Transverse colon (tissue), 4 donors: ENCODE measurements at regions not wholly inside any gene's neighbourhood (a gene's known extent, or its start where the extent isn't known, plus 50 kb on each side); places are given as distances from the start of the nearest gene placed in this dataset.

Experiments used
- DNase-seq: peaks from one replicate; pipeline ENCODE4 v3.0.0-alpha.2; 2019
- H3K27ac ChIP-seq, 4 donors: fragments of 200-600 bp; sonication (generic); 2 replicates each; pipeline ENCODE4 v1.5.1; 2016 to 2018; ENCODE audit warnings: inconsistent platforms in 4 of 4
- H3K27me3 ChIP-seq: fragments of 200-600 bp; sonication (generic); 2 replicates; pipeline ENCODE4 v1.5.1; 2017; ENCODE audit warnings: inconsistent platforms
- H3K36me3 ChIP-seq, 4 donors: fragments of 200-600 bp; sonication (generic); 2 replicates each; pipeline ENCODE4 v1.5.1; 2017 to 2019; ENCODE audit warnings: inconsistent platforms in 4 of 4
- H3K4me1 ChIP-seq, 4 donors: fragments of 200-600 bp; sonication (generic); 2 replicates each; pipeline ENCODE4 v1.5.1; 2017 to 2020; ENCODE audit warnings: inconsistent platforms in 4 of 4
- H3K4me3 ChIP-seq, 4 donors: fragments of 200-600 bp; sonication (generic); 1 replicate in 1 of 4; 2 replicates in 3 of 4; pipeline versions ENCODE4 v1.5.1 to v1.6.1; 2017 to 2019; ENCODE audit warnings: inconsistent platforms in 4 of 4
- H3K9me3 ChIP-seq, 2 donors: fragments of 200-600 bp; sonication (generic); 2 replicates each; pipeline ENCODE4 v1.5.1; 2017 to 2019; ENCODE audit warnings: inconsistent platforms in 2 of 2
- CTCF ChIP-seq, 5 experiments: fragments of 200-600 bp in 3 of 5; fragments of 450-650 bp in 2 of 5; sonication (generic) in 3 of 5; IDR thresholded peaks; 1 replicate in 2 of 5; 2 replicates in 3 of 5; pipeline ENCODE4 v1.5.1; 2016 to 2017; ENCODE audit warnings: antibody characterized with exemption in 5 of 5, inconsistent platforms in 3 of 5, mild to moderate bottlenecking in 2 of 5, moderate library complexity in 1 of 5
- EP300 ChIP-seq: sonication (generic); formaldehyde crosslinking; IDR thresholded peaks from one replicate; pipeline ENCODE4 v1.6.1; 2017; ENCODE audit warnings: antibody characterized with exemption, low read depth
- POLR2A ChIP-seq: fragments of 450-650 bp; IDR thresholded peaks from one replicate; pipeline ENCODE4 v1.6.1; 2016; ENCODE audit warnings: antibody characterized with exemption, mild to moderate bottlenecking, moderate library complexity
- POLR2AphosphoS5 ChIP-seq, 3 donors: sonication (generic); formaldehyde crosslinking; IDR thresholded peaks; one replicate each; pipeline ENCODE4 v1.6.1; 2016; ENCODE audit warnings: antibody characterized with exemption in 3 of 3
- WGBS, 2 donors: methylation state at CpG; one replicate each; pipeline ENCODE4 v1.1.5; 2018; ENCODE audit warnings: low coverage in 1 of 2; 5-methylcytosine and 5-hydroxymethylcytosine counted together
- in situ Hi-C, 4 donors: fragments of 200-750 bp; cut with MboI; loops; one replicate each; pipeline versions ENCODE4 v1.15.0 to v1.15.1; 2017; ENCODE audit warnings: low sequenced_read_pairs in 3 of 4, low pct_ligation_motif_present in 1 of 4, low pct_unique_long_range_greater_than_20kb in 1 of 4
- intact Hi-C: fragments of 100-400 bp; cut with DNase I; formaldehyde crosslinking; loops from one replicate; pipeline ENCODE4 v1.15.1; 2023; ENCODE audit warnings: low total_unique reads

DNA sequence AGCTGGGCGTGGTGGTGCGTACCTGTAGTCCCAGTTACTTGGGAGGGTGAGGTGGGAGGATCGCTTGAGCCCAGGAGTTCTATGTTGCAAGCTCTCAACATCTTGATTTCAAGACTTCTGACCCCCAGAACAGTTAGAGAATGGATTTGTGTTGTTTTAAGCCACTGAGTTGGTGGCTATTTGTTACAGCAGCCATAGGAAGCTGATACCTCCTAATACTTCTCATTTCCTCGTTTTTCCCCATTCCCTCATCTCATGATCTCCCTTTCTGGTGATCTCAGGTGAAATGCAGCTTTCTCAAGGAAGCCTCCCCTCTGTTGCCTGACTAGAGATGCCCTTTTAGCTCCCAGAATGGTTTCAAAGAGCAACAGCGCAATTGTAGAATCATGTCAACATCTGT is 378.8 kb downstream of the TYW1 start:
- Histone ChIP-seq H3K27me3 (peaks cover 12% of the 10 kb centered on the region), H3K4me1 (no peaks in the 10 kb centered on the region), H3K27ac (no peak overlapping the region), H3K36me3 (no peaks in the 10 kb centered on the region), H3K4me3 (no peak overlapping the region), H3K9me3 (no peaks in the 10 kb centered on the region)
- in situ Hi-C loops: no loop called here
- WGBS, 2 donors: 84 to 88% methylated on average over 5 of the region's 5 CpGs
- DNase-seq: no peak
- TF ChIP-seq EP300 (no peak), CTCF (IDR thresholded peaks at IDR 0.05) (no peak)
- intact Hi-C loops: no loop called here

- in situ Hi-C loops (no loop called here), intact Hi-C loops (no loop called here)
- no peak overlapping the region for H3K27ac ChIP-seq
- TF ChIP-seq CTCF (IDR thresholded peaks at IDR 0.05): peak; percentile 67 to 83 (median 80)
- TF ChIP-seq POLR2A: no peak
- no peak overlapping the region for H3K4me3 ChIP-seq
- peak; percentile 45 for DNase-seq
- WGBS, 2 donors: 61% methylated on average over 16 of the region's 16 CpGs; no CpG with 5 or more reads in 1 of the 2 donors
- H3K36me3 ChIP-seq: no peaks in the 10 kb centered on the region
- no peaks in the 10 kb centered on the region for H3K9me3 ChIP-seq
- H3K27me3 ChIP-seq: no peaks in the 10 kb centered on the region
- no peaks in the 10 kb centered on the region for H3K4me1 ChIP-seq
Measured at GRCh38 chr7:67377939-67378862, 381.6 kb downstream of the TYW1 start.

DNA sequence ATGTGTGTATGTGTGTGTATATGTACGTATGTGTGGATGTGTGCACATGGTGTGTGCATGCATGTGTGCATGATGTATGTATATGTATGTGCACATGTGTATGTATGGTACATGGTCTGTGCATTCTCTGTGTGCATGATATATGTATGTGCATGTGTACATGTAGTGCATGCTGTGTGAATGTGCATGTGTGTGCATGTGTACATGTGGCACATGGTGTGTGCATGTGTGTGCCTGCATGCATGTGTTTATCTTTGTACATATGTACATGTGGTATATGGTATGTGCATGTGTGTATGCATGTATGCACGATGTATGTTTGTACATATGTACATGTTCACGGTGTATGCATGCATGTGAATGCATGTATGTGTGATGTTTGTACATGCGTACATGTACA is 383.7 kb downstream of the TYW1 start:
- Histone ChIP-seq H3K4me3 (no peak overlapping the region), H3K27me3 (no peaks in the 10 kb centered on the region), H3K9me3 (no peaks in the 10 kb centered on the region), H3K4me1 (no peaks in the 10 kb centered on the region), H3K27ac (no peak overlapping the region), H3K36me3 (no peaks in the 10 kb centered on the region)
- in situ Hi-C loops (no loop called here), intact Hi-C loops (no loop called here)
- TF ChIP-seq POLR2AphosphoS5 (IDR thresholded peaks at IDR 0.05) (no peak), EP300 (no peak), POLR2A (no peak)
- WGBS, 2 donors: 80 to 90% methylated on average over 1 to 4 of the region's 4 CpGs
- no peak for DNase-seq

DNA sequence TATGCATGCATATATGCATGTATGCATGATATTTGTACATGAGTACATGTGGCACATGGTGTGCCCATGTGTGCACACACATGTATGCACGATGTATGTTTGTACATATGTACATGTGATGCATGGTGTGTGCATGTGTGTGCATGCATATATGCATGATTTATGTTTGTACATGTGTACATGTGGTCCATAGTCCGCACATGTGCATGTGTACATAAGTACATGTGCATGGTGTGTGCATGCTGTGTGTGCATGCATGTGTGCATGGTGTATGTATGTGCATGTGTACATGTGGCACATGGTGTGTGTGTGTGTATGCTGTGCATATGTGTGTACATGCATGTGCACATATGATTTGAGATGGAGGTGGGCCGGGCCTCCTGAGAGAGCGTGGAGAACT is 384.2 kb downstream of the TYW1 start:
- no peak for DNase-seq
- Histone ChIP-seq H3K4me3 (no peak overlapping the region), H3K27ac (no peak overlapping the region), H3K27me3 (no peaks in the 10 kb centered on the region), H3K4me1 (no peaks in the 10 kb centered on the region), H3K36me3 (no peaks in the 10 kb centered on the region), H3K9me3 (no peaks in the 10 kb centered on the region)
- WGBS, 2 donors: 63 to 86% methylated on average over 2 to 4 of the region's 4 CpGs
- in situ Hi-C loops (no loop called here), intact Hi-C loops (no loop called here)
- TF ChIP-seq POLR2A (no peak), POLR2AphosphoS5 (IDR thresholded peaks at IDR 0.05) (no peak), CTCF (IDR thresholded peaks at IDR 0.05) (no peak), EP300 (no peak)
